H1 (cell line): ENCODE measurements at regions not wholly inside any gene's neighbourhood (a gene's known extent, or its start where the extent isn't known, plus 50 kb on each side); places are given as distances from the start of the nearest gene placed in this dataset.

Experiments
- CTCF ChIA-PET: fragments of 300-600 bp; sonication (Branson Sonifier 250); formaldehyde crosslinking; loops from one replicate; lab custom pipeline; 2021; ENCODE audit not compliant: partially characterized antibody; lab: Charles Lee
- POLR2A ChIA-PET: fragments of 300-600 bp; sonication (Branson Sonifier 250); formaldehyde crosslinking; loops from one replicate; lab custom pipeline; 2021; ENCODE audit warnings: inconsistent platforms; ENCODE audit not compliant: partially characterized antibody; lab: Charles Lee
- DNase-seq, 2 experiments: peaks; one replicate each; pipeline versions ENCODE4 v3.0.0 to v3.0.0-alpha.2; 2010 to 2022; ENCODE audit warnings: low spot score in 2 of 2, low read depth in 1 of 2, mixed read lengths in 1 of 2
- FAIRE-seq: peaks from 2 replicates; lab custom pipeline; 2011; peaks lifted over from hg19 to GRCh38; lab: Jason Lieb, UNC
- H2AFZ ChIP-seq: 2 replicates; pipeline ENCODE4 v1.8.1; 2012; ENCODE audit warnings: low read length, inconsistent platforms
- H2AK5ac ChIP-seq: 2 replicates; pipeline ENCODE4 v1.6.1; 2013; ENCODE audit warnings: low read depth, low read length
- H2BK120ac ChIP-seq: replicated peaks from 2 replicates; pipeline ENCODE3; 2013; ENCODE audit warnings: low read depth, low read length, inconsistent platforms
- H2BK12ac ChIP-seq: 2 replicates; pipeline ENCODE4 v1.6.1; 2013; ENCODE audit warnings: low read depth, low read length
- H2BK15ac ChIP-seq: 2 replicates; pipeline ENCODE4 v1.6.1; 2013; ENCODE audit warnings: low read length
- H2BK20ac ChIP-seq: 2 replicates; pipeline ENCODE4 v1.6.1; 2013; ENCODE audit warnings: low read length
- H2BK5ac ChIP-seq: 2 replicates; pipeline ENCODE4 v1.6.1; 2013; ENCODE audit warnings: low read depth, low read length
- H3K14ac ChIP-seq: 2 replicates; pipeline ENCODE4 v1.6.1; 2013; ENCODE audit warnings: inconsistent platforms; ENCODE audit not compliant: insufficient read length
- H3K18ac ChIP-seq: 2 replicates; pipeline ENCODE4 v1.6.1; 2013; ENCODE audit warnings: low read length; ENCODE audit errors: extremely low read depth
- H3K23ac ChIP-seq: 2 replicates; pipeline ENCODE4 v1.6.1; 2013; ENCODE audit warnings: inconsistent platforms; ENCODE audit not compliant: insufficient read length
- H3K23me2 ChIP-seq: 2 replicates; pipeline ENCODE4 v1.6.1; 2013; ENCODE audit warnings: low read depth, low read length
- H3K27ac ChIP-seq: 2 replicates; pipeline ENCODE4 v1.6.1; 2011; ENCODE audit warnings: low read depth, low read length, inconsistent platforms
- H3K27me3 ChIP-seq, 4 experiments: replicated peaks in 1 of 4; 1 replicate in 1 of 4; 2 replicates in 3 of 4; pipeline versions ENCODE4 v1.6.1 to v1.8.1; 2011 to 2013; ENCODE audit warnings: low read length in 3 of 4, mild to moderate bottlenecking in 3 of 4, inconsistent platforms in 2 of 4, mixed read lengths in 2 of 4, moderate library complexity in 1 of 4; ENCODE audit not compliant: control insufficient read depth in 3 of 4, insufficient read depth in 3 of 4; ENCODE audit errors: extremely low read depth in 1 of 4
- H3K36me3 ChIP-seq, 4 experiments: 2 replicates each; pipeline versions ENCODE4 v1.6.1 to v1.8.1; 2011 to 2013; ENCODE audit warnings: mild to moderate bottlenecking in 4 of 4, low read length in 3 of 4, moderate library complexity in 2 of 4, control low read depth in 1 of 4, inconsistent platforms in 1 of 4; ENCODE audit not compliant: insufficient read depth in 4 of 4, control insufficient read depth in 2 of 4
- H3K4ac ChIP-seq: replicated peaks from 2 replicates; pipeline ENCODE3; 2013; ENCODE audit warnings: low read length, low read depth, mixed read lengths, inconsistent platforms; ENCODE audit not compliant: insufficient read length
- H3K4me1 ChIP-seq, 4 experiments: replicated peaks in 1 of 4; 1 replicate in 1 of 4; 2 replicates in 3 of 4; pipeline versions ENCODE4 v1.6.1 to v1.8.1; 2011 to 2013; ENCODE audit warnings: low read length in 3 of 4, inconsistent platforms in 2 of 4, mixed read lengths in 1 of 4; ENCODE audit not compliant: insufficient read depth in 4 of 4, control insufficient read depth in 3 of 4
- H3K4me2 ChIP-seq, 2 experiments: 2 replicates each; pipeline versions ENCODE4 v1.6.1 to v1.8.1; 2011 to 2013; ENCODE audit warnings: low read depth in 2 of 2, low read length in 2 of 2, control low read depth in 1 of 2, inconsistent platforms in 1 of 2, mild to moderate bottlenecking in 1 of 2; ENCODE audit not compliant: insufficient read depth in 1 of 2
- H3K4me3 ChIP-seq, 4 experiments: fragments of 200-600, 300-600 bp in 1 of 4; sonication (generic), shearing (Covaris generic), sonication (Bioruptor Twin) in 1 of 4; 2 replicates each; pipeline versions ENCODE4 v1.5.1 to v1.8.1; 2011 to 2016; ENCODE audit warnings: low read length in 4 of 4, low read depth in 3 of 4, control low read depth in 2 of 4, inconsistent platforms in 2 of 4, mild to moderate bottlenecking in 2 of 4, mixed read lengths in 1 of 4, moderate library complexity in 1 of 4; ENCODE audit not compliant: insufficient read depth in 2 of 4; ENCODE audit errors: extremely low read depth in 1 of 4
- H3K56ac ChIP-seq: replicated peaks from 2 replicates; pipeline ENCODE3; 2013; ENCODE audit warnings: low read depth, mild to moderate bottlenecking, mixed read lengths, low read length, inconsistent platforms; ENCODE audit not compliant: insufficient read length
- H3K79me1 ChIP-seq: 2 replicates; pipeline ENCODE4 v1.6.1; 2013; ENCODE audit warnings: low read depth, low read length, control low read depth
- H3K79me2 ChIP-seq, 2 experiments: 2 replicates each; pipeline versions ENCODE4 v1.6.1 to v1.8.1; 2012 to 2013; ENCODE audit warnings: low read length in 2 of 2, mild to moderate bottlenecking in 2 of 2, inconsistent platforms in 1 of 2; ENCODE audit not compliant: insufficient read depth in 2 of 2, control insufficient read depth in 1 of 2
- H3K9ac ChIP-seq, 4 experiments: replicated peaks in 1 of 4; 1 replicate in 1 of 4; 2 replicates in 3 of 4; pipeline versions ENCODE4 v1.6.1 to v1.8.1; 2011 to 2013; ENCODE audit warnings: low read depth in 3 of 4, low read length in 3 of 4, control low read depth in 2 of 4, mild to moderate bottlenecking in 2 of 4, moderate library complexity in 2 of 4, inconsistent platforms in 1 of 4; ENCODE audit errors: extremely low read depth in 1 of 4
- H3K9me3 ChIP-seq, 2 experiments: 2 replicates each; pipeline versions ENCODE4 v1.6.1 to v1.8.1; 2012 to 2013; ENCODE audit warnings: mild to moderate bottlenecking in 2 of 2, moderate library complexity in 2 of 2, control low read depth in 1 of 2, inconsistent platforms in 1 of 2, low read depth in 1 of 2, low read length in 1 of 2, mixed read lengths in 1 of 2; ENCODE audit not compliant: insufficient read depth in 2 of 2
- H4K20me1 ChIP-seq, 2 experiments: replicated peaks in 1 of 2; 2 replicates each; pipeline versions ENCODE3 to v1.8.1; 2011 to 2013; ENCODE audit warnings: inconsistent platforms in 2 of 2, low read length in 2 of 2, mild to moderate bottlenecking in 1 of 2; ENCODE audit not compliant: insufficient read depth in 2 of 2, control insufficient read depth in 1 of 2
- H4K5ac ChIP-seq: 2 replicates; pipeline ENCODE4 v1.6.1; 2013; ENCODE audit warnings: low read length, low read depth, mixed read lengths, inconsistent platforms; ENCODE audit not compliant: insufficient read length
- H4K8ac ChIP-seq: 2 replicates; pipeline ENCODE4 v1.8.0; 2013; ENCODE audit warnings: mild to moderate bottlenecking, moderate library complexity, low read length, inconsistent platforms; ENCODE audit not compliant: insufficient read depth; ENCODE audit errors: extremely low read depth
- H4K91ac ChIP-seq: replicated peaks from 2 replicates; pipeline ENCODE3; 2013; ENCODE audit warnings: low read length, mixed read lengths, inconsistent platforms; ENCODE audit not compliant: insufficient read length
- CEBPB ChIP-seq: IDR thresholded peaks from 2 replicates; pipeline ENCODE4 v1.6.1; 2012; ENCODE audit warnings: low read depth, low read length
- CREB1 ChIP-seq: IDR thresholded peaks from 2 replicates; pipeline ENCODE4 v1.6.1; 2012; ENCODE audit warnings: inconsistent platforms
- EGR1 ChIP-seq: IDR thresholded peaks from 2 replicates; pipeline ENCODE4 v1.6.1; 2011; ENCODE audit warnings: low read depth, low read length, borderline replicate concordance
- JUND ChIP-seq: IDR thresholded peaks from 2 replicates; pipeline ENCODE4 v1.6.1; 2011; ENCODE audit warnings: mild to moderate bottlenecking, improper control_type of control experiment, low read length
- SUZ12 ChIP-seq: fragments of 200-600 bp; sonication (generic); IDR thresholded peaks from 2 replicates; pipeline ENCODE4 v1.6.1; 2012; ENCODE audit warnings: mild to moderate bottlenecking, inconsistent platforms, low read length, moderate library complexity, mixed read lengths
- WGBS, 2 experiments: shearing (Covaris generic) in 1 of 2; methylation state at CpG; one replicate each; pipeline versions ENCODE4 v1.1.6 to v1.1.7; 2013 to 2015; ENCODE audit warnings: low lambda C conversion rate in 2 of 2, mixed read lengths in 2 of 2, inconsistent platforms in 1 of 2, low coverage in 1 of 2, missing lambda C conversion rate in 1 of 2; ENCODE audit not compliant: insufficient replicate concordance in 2 of 2, insufficient coverage in 1 of 2, insufficient read length in 1 of 2; ENCODE audit errors: extremely low coverage in 1 of 2, missing lambda C conversion rate in 1 of 2; 5-methylcytosine and 5-hydroxymethylcytosine counted together

DNA sequence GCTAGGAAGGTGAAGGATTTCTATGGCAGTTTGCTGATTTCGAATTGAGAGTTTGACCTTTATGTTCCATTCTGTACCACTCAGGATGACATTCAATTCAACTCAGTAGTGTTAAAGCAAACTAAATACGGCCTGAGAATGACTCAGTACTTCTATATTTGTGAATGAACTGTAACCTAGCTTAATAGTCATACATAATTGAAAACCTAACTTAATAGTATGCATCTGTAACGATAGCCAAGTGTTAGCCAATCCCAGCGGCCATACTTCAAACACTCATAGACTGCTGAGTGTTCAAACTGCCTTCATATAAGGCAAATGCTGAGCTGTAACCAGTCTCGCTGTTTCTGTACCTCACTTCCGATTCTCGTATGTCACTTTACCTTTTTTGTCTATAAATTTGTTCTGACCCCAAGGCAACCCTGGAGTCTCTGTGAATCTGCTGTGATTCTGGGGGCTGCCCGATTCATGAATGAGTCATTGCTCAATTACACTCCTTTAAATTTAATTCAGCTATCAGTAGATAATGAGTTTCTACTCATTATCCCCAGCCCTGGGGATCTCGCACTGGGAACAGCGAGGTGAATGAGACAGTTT, 98.5 kb upstream of the SLC24A4 start:
- Histone ChIP-seq H4K5ac (no peak overlapping the region), H2AK5ac (no peak overlapping the region), H4K20me1 (no peaks in the 10 kb centered on the region), H3K18ac (no peak overlapping the region), H3K9ac (no peak overlapping the region), H4K91ac (no peak overlapping the region), H2BK120ac (no peak overlapping the region), H2BK5ac (no peak overlapping the region), H2BK15ac (no peak overlapping the region), H2AFZ (no peak overlapping the region), H3K36me3 (no peaks in the 10 kb centered on the region), H3K23ac (no peak overlapping the region), H3K4me3 (no peak overlapping the region), H3K23me2 (no peaks in the 10 kb centered on the region; the same call in 1 of the 2 replicates), H3K4ac (no peak overlapping the region), H3K79me2 (no peaks in the 10 kb centered on the region), H4K8ac (no peak overlapping the region), H3K27ac (no peak overlapping the region), H3K4me1 (no peaks in the 10 kb centered on the region), H3K9me3 (no peaks in the 10 kb centered on the region), H3K4me2 (no peak overlapping the region), H3K79me1 (no peaks in the 10 kb centered on the region), H2BK12ac (no peak overlapping the region), H3K14ac (no peak overlapping the region), H3K27me3 (no peaks in the 10 kb centered on the region), H3K56ac (no peak overlapping the region), H2BK20ac (no peak overlapping the region)
- POLR2A ChIA-PET = no interaction called here
- TF ChIP-seq JUND (no peak), EGR1 (no peak), SUZ12 (no peak), CREB1 (no peak), CEBPB (no peak)
- DNase-seq (no peak), FAIRE-seq (no peak)
- 92% methylated on average over 10 of the region's 10 CpGs; no CpG with 5 or more reads in 1 of the 2 experiments for WGBS, 2 experiments
- CTCF ChIA-PET = interaction anchor here (1.2 to 2.0 kb wide), 4 partner anchors 16 to 128 kb away, joined by 3 to 6 read pairs (median 4); no protein-coding TSS in a partner anchor
